ENCODE measurements at regions not wholly inside any gene's neighbourhood (a gene's known extent, or its start where the extent isn't known, plus 50 kb on each side); places are given as distances from the start of the nearest gene placed in this dataset.

DNA sequence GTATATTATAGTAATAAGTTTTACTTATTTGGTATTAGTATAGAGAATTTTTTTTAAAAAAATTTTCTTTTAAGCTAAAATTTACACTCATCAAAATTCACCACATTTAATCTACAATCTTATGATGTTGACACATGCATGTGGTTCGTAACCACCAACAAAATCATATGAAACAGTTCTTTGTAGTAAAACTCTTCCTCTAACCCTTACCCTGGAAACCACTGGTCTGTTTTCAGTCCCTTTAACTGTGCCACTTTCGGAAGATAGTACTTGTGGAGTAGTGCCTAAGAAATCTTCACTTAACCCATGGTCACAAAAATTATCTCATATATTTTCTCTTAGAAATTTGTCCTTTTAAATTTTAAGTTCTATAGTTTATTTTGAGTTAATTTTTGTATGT lies 1498.8 kb downstream of the MAT2B start (continued):
- TF ChIP-seq ZMYM2 (CRISPR knock-in tag; IDR thresholded peaks at IDR 0.05): no peak
- no peak for TF ChIP-seq AKAP8 (CRISPR knock-in tag; IDR thresholded peaks at IDR 0.05)
- no peak for TF ChIP-seq ZNF441 (CRISPR knock-in tag; IDR thresholded peaks at IDR 0.05; ENCODE audit: borderline replicate concordance)
- TF ChIP-seq ZNF670 (CRISPR knock-in tag; IDR thresholded peaks at IDR 0.05; ENCODE audit: borderline replicate concordance): no peak

DNA sequence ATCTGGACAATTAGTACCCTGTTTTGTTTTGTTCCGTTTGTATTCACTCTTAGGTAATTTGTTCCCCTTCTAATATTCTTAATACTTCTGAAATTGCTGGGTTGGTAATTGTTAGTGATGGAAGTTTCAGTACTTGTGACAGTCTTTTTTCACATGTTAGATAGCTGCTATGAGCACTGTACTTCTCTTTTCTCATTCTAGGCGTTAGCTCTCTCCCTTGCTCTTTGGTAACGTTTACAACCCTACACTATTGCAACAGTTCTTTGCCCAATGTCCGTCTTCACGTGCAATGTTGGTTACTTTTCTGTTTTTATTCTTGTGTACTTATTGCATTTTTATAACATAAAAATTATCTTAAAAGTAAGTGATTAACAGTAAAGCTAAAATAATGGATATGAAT lies 1509.0 kb downstream of the MAT2B start:
- intact Hi-C loops (cut with micrococcal nuclease; ENCODE audit: unreplicated experiment) (no loop called here), in situ Hi-C loops (cut with HindIII; ENCODE audit: extremely low pct_ligation_motif_present, low pct_unique_long_range_greater_than_20kb) (no loop called here)
- Histone ChIP-seq H4K20me1 (ENCODE audit: insufficient read depth, low read length) (no peaks in the 10 kb centered on the region), H3K9me3 (ENCODE audit: low read length) (peaks cover 62% of the 10 kb centered on the region), H3K4me2 (ENCODE audit: low read depth, low read length) (no peak overlapping the region), H3K36me3 (replicated peaks in 1 of 2; ENCODE audit: control insufficient read depth in 1 of 2, insufficient read depth in 2 of 2, low read length in 2 of 2) (no peaks in the 10 kb centered on the region), H3K27me3 (ENCODE audit: control insufficient read depth in 1 of 2, insufficient read depth in 2 of 2, low read length in 2 of 2) (no peaks in the 10 kb centered on the region), H3K27ac (ENCODE audit: extremely low read length, insufficient read depth, low read length) (no peak overlapping the region), H3K79me2 (ENCODE audit: insufficient read depth, low read length) (no peaks in the 10 kb centered on the region), H3K9ac (ENCODE audit: insufficient read depth, low read depth, low read length) (no peak overlapping the region), H2AFZ (ENCODE audit: low read length) (no peak overlapping the region), H3K4me3 (replicated peaks in 1 of 3; ENCODE audit: insufficient read depth in 1 of 3, low read depth in 2 of 3, low read length in 3 of 3) (no peak overlapping the region), H3K4me1 (ENCODE audit: insufficient read depth, low read length) (no peaks in the 10 kb centered on the region)
- BruUV-seq (replicated peaks): no TSS peak
- POLR2A ChIA-PET: no interaction called here
- no peak for TF ChIP-seq CBX2 (IDR thresholded peaks at IDR 0.05; ENCODE audit: low read depth, low read length)
- TF ChIP-seq CBX2 (CRISPR knock-in tag; IDR thresholded peaks at IDR 0.05; ENCODE audit: low read depth): no peak
- TF ChIP-seq, protein P1, sequence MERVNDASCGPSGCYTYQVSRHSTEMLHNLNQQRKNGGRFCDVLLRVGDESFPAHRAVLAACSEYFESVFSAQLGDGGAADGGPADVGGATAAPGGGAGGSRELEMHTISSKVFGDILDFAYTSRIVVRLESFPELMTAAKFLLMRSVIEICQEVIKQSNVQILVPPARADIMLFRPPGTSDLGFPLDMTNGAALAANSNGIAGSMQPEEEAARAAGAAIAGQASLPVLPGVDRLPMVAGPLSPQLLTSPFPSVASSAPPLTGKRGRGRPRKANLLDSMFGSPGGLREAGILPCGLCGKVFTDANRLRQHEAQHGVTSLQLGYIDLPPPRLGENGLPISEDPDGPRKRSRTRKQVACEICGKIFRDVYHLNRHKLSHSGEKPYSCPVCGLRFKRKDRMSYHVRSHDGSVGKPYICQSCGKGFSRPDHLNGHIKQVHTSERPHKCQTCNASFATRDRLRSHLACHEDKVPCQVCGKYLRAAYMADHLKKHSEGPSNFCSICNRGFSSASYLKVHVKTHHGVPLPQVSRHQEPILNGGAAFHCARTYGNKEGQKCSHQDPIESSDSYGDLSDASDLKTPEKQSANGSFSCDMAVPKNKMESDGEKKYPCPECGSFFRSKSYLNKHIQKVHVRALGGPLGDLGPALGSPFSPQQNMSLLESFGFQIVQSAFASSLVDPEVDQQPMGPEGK (CRISPR knock-in tag; IDR thresholded peaks at IDR 0.05): no peak
- no peak for TF ChIP-seq ZNF790 (CRISPR knock-in tag; IDR thresholded peaks at IDR 0.05; ENCODE audit: borderline replicate concordance)
- no peak for TF ChIP-seq DNMT1 (CRISPR knock-in tag; IDR thresholded peaks at IDR 0.05)
- TF ChIP-seq SALL1 (CRISPR knock-in tag; IDR thresholded peaks at IDR 0.05): no peak
- TF ChIP-seq ZNF280B (CRISPR knock-in tag; IDR thresholded peaks at IDR 0.05; ENCODE audit: borderline replicate concordance): no peak
- TF ChIP-seq HDAC6 (IDR thresholded peaks at IDR 0.05; ENCODE audit: low read depth, low read length): no peak
- no peak for TF ChIP-seq ZNF343 (CRISPR knock-in tag; IDR thresholded peaks at IDR 0.05)
- no peak for TF ChIP-seq ZNF230 (CRISPR knock-in tag; IDR thresholded peaks at IDR 0.05)
- no peak for TF ChIP-seq ZNF33B (CRISPR knock-in tag; IDR thresholded peaks at IDR 0.05)
- TF ChIP-seq ZNF713 (CRISPR knock-in tag; IDR thresholded peaks at IDR 0.05): no peak
- no peak for TF ChIP-seq ZSCAN21 (CRISPR knock-in tag; IDR thresholded peaks at IDR 0.05; ENCODE audit: borderline replicate concordance)
- no peak for TF ChIP-seq SIN3A (IDR thresholded peaks at IDR 0.05; ENCODE audit: borderline replicate concordance, low read depth, low read length)
- DNase-seq (ENCODE audit: low spot score) (no peak), FAIRE-seq (no peak), ATAC-seq (no peak)
- CTCF ChIA-PET (ENCODE audit: low intra/inter-chr PET ratio, low total read pairs): no interaction called here
- 10% methylated on average over 5 of the region's 5 CpGs for WGBS (ENCODE audit: low lambda C conversion rate)
